Osteoblast (primary cell): ENCODE measurements at regions not wholly inside any gene's neighbourhood (a gene's known extent, or its start where the extent isn't known, plus 50 kb on each side); places are given as distances from the start of the nearest gene placed in this dataset.

Experiments
- DNase-seq: peaks from one replicate; pipeline ENCODE4 v3.0.0; 2011; ENCODE audit warnings: low spot score, mixed read lengths; ENCODE audit not compliant: insufficient read length; ENCODE audit errors: missing footprints
- H2AFZ ChIP-seq: 2 replicates; pipeline ENCODE4 v1.6.0; 2011; ENCODE audit warnings: mild to moderate bottlenecking, low read length
- H3K27ac ChIP-seq: 2 replicates; pipeline ENCODE4 v1.5.1; 2011; ENCODE audit warnings: mild to moderate bottlenecking, low read depth, low read length, moderate library complexity
- H3K27me3 ChIP-seq: 2 replicates; pipeline ENCODE4 v1.6.0; 2012; ENCODE audit warnings: mild to moderate bottlenecking, control low read depth, inconsistent platforms, low read length, moderate library complexity; ENCODE audit not compliant: insufficient read depth
- H3K36me3 ChIP-seq: 2 replicates; pipeline ENCODE4 v1.5.1; 2011; ENCODE audit warnings: mild to moderate bottlenecking, low read length, control low read depth, moderate library complexity; ENCODE audit not compliant: insufficient read depth
- H3K4me1 ChIP-seq: 2 replicates; pipeline ENCODE4 v1.5.1; 2011; ENCODE audit warnings: mild to moderate bottlenecking, low read length, control low read depth, moderate library complexity; ENCODE audit not compliant: insufficient read depth
- H3K4me2 ChIP-seq: 2 replicates; pipeline ENCODE4 v1.6.0; 2011; ENCODE audit warnings: mild to moderate bottlenecking, low read length; ENCODE audit not compliant: insufficient read depth
- H3K4me3 ChIP-seq: fragments of 200-600 bp; sonication (generic); 3 replicates; pipeline ENCODE4 v1.5.1; 2012; ENCODE audit warnings: mild to moderate bottlenecking, low read length, inconsistent platforms; ENCODE audit not compliant: insufficient read depth
- H3K79me2 ChIP-seq: 2 replicates; pipeline ENCODE4 v1.6.0; 2012; ENCODE audit warnings: mild to moderate bottlenecking, low read length, control low read depth, inconsistent platforms; ENCODE audit not compliant: insufficient read depth
- H3K9me3 ChIP-seq: 2 replicates; pipeline ENCODE4 v1.5.1; 2011; ENCODE audit warnings: low read depth, low read length, control low read depth
- H4K20me1 ChIP-seq: 2 replicates; pipeline ENCODE4 v1.6.0; 2012; ENCODE audit warnings: mild to moderate bottlenecking, low read length, control low read depth; ENCODE audit not compliant: insufficient read depth
- CTCF ChIP-seq: IDR thresholded peaks from 2 replicates; pipeline ENCODE4 v1.5.1; 2011; ENCODE audit warnings: mild to moderate bottlenecking, low read depth, low read length, moderate library complexity; ENCODE audit errors: extremely low read depth

- Histone ChIP-seq H3K9me3 (no peaks in the 10 kb centered on the region), H3K4me1 (no peaks in the 10 kb centered on the region), H4K20me1 (no peaks in the 10 kb centered on the region), H3K36me3 (no peaks in the 10 kb centered on the region), H3K4me2 (no peak overlapping the region), H3K4me3 (no peak overlapping the region), H3K27me3 (no peaks in the 10 kb centered on the region), H2AFZ (no peak overlapping the region), H3K27ac (no peak overlapping the region), H3K79me2 (no peaks in the 10 kb centered on the region)
- DNase-seq, result no peak
- no peak for TF ChIP-seq CTCF
Measured at GRCh38 chr12:105626653-105627052, 296.2 kb downstream of the C12orf75 start.

GRCh38 chr12:105637470-105637869, 307.0 kb downstream of the C12orf75 start:
- Histone ChIP-seq H3K79me2 (no peaks in the 10 kb centered on the region), H3K4me3 (no peak overlapping the region), H3K4me2 (no peak overlapping the region), H3K36me3 (no peaks in the 10 kb centered on the region), H3K9me3 (no peaks in the 10 kb centered on the region), H4K20me1 (no peaks in the 10 kb centered on the region), H3K27ac (no peak overlapping the region), H3K4me1 (no peaks in the 10 kb centered on the region), H2AFZ (no peak overlapping the region), H3K27me3 (no peaks in the 10 kb centered on the region)
- no peak for TF ChIP-seq CTCF
- no peak for DNase-seq

- Histone ChIP-seq H3K9me3 (no peaks in the 10 kb centered on the region), H3K36me3 (no peaks in the 10 kb centered on the region), H4K20me1 (no peaks in the 10 kb centered on the region), H2AFZ (no peak overlapping the region), H3K4me2 (no peak overlapping the region), H3K4me1 (no peaks in the 10 kb centered on the region), H3K27me3 (no peaks in the 10 kb centered on the region), H3K4me3 (no peak overlapping the region), H3K27ac (no peak overlapping the region), H3K79me2 (no peaks in the 10 kb centered on the region)
- no peak for TF ChIP-seq CTCF
- no peak for DNase-seq
Measured at GRCh38 chr12:105640761-105641160, 310.3 kb downstream of the C12orf75 start.

GRCh38 chr12:105641749-105642148, 311.3 kb downstream of the C12orf75 start:
- no peaks in the 10 kb centered on the region for H4K20me1 ChIP-seq
- TF ChIP-seq CTCF, result no peak
- H3K9me3 ChIP-seq, result no peaks in the 10 kb centered on the region
- no peaks in the 10 kb centered on the region for H3K79me2 ChIP-seq
- no peak overlapping the region for H3K4me3 ChIP-seq
- H3K27ac ChIP-seq, result no peak overlapping the region
- H3K36me3 ChIP-seq, result no peaks in the 10 kb centered on the region
- H3K4me2 ChIP-seq, result no peak overlapping the region
- no peak overlapping the region for H2AFZ ChIP-seq
- no peaks in the 10 kb centered on the region for H3K4me1 ChIP-seq
- H3K27me3 ChIP-seq, result no peaks in the 10 kb centered on the region
- DNase-seq, result no peak
